K562 (cell line): ENCODE measurements at regions not wholly inside any gene's neighbourhood (a gene's known extent, or its start where the extent isn't known, plus 50 kb on each side); places are given as distances from the start of the nearest gene placed in this dataset.
"Not testable (repeated sequence)": the region's sequence is repeated elsewhere in the genome, so short reads cannot be mapped to it uniquely, and the experiment has no call there.

Experiments
- ATAC-seq: fragments of 200-7000 bp; cut with Tn5 transposase; 3 replicates; pipeline ENCODE4 v1.9.1; 2020; ENCODE audit warnings: moderate library complexity
- BruUV-seq: library from RNA; stranded (reverse); fragments of 400-500 nt; replicated peaks from 2 replicates; lab custom pipeline; 2021; lab: Mats Ljungman, UMichigan
- CTCF ChIA-PET: fragments of 300-600 bp; formaldehyde crosslinking; extraction: SDS; loops from one replicate; lab custom pipeline; 2021; ENCODE audit warnings: low intra/inter-chr PET ratio; lab: Yijun Ruan, JAX
- POLR2A ChIA-PET: fragments of 300-600, 350-650 bp; sonication (Branson Sonifier 250); formaldehyde crosslinking; extraction: SDS; loops from one replicate; lab custom pipeline; 2021; ENCODE audit warnings: antibody characterized with exemption, inconsistent platforms; lab: Yijun Ruan, JAX
- DNase-seq, 4 experiments: peaks; one replicate each; pipeline versions ENCODE4 v3.0.0 to v3.0.0-alpha.2; 2011 to 2018; ENCODE audit warnings: low spot score in 3 of 4, mixed read lengths in 3 of 4; ENCODE audit errors: extremely low read depth in 1 of 4
- FAIRE-seq: peaks from 2 replicates; lab custom pipeline; 2011; peaks lifted over from hg19 to GRCh38; lab: Jason Lieb, UNC
- H2AFZ ChIP-seq: 2 replicates; pipeline ENCODE4 v1.6.0; 2011; ENCODE audit warnings: low read depth, low read length, control low read depth, inconsistent platforms
- H3K27ac ChIP-seq: fragments of 200-600 bp; 3 replicates; pipeline ENCODE4 v1.8.0; 2011; ENCODE audit warnings: low read depth, mild to moderate bottlenecking, control low read depth, inconsistent platforms, low read length, moderate library complexity, mixed read lengths; ENCODE audit errors: extremely low read depth
- H3K27me3 ChIP-seq, 2 experiments: fragments of 300-600 bp in 1 of 2; 2 replicates in 1 of 2; 3 replicates in 1 of 2; pipeline versions ENCODE4 v1.6.0 to v1.8.0; 2011; ENCODE audit warnings: inconsistent platforms in 2 of 2, low read length in 2 of 2, mild to moderate bottlenecking in 1 of 2, mixed read lengths in 1 of 2, moderate library complexity in 1 of 2; ENCODE audit not compliant: control insufficient read depth in 2 of 2, insufficient read depth in 2 of 2
- H3K36me3 ChIP-seq: fragments of 300-600 bp; 3 replicates; pipeline ENCODE4 v1.8.0; 2011; ENCODE audit warnings: mild to moderate bottlenecking, low read length, inconsistent platforms; ENCODE audit not compliant: control insufficient read depth, insufficient read depth
- H3K4me1 ChIP-seq, 2 experiments: fragments of 200-600 bp in 1 of 2; replicated peaks in 1 of 2; 2 replicates in 1 of 2; 3 replicates in 1 of 2; pipeline versions ENCODE4 v1.5.1 to v1.8.0; 2011; ENCODE audit warnings: inconsistent platforms in 2 of 2, low read length in 2 of 2, mild to moderate bottlenecking in 1 of 2, mixed read lengths in 1 of 2, moderate library complexity in 1 of 2; ENCODE audit not compliant: control insufficient read depth in 2 of 2, insufficient read depth in 2 of 2
- H3K4me2 ChIP-seq: 2 replicates; pipeline ENCODE4 v1.6.1; 2011; ENCODE audit warnings: low read length, control low read depth, inconsistent platforms, mixed read lengths; ENCODE audit not compliant: insufficient read depth
- H3K4me3 ChIP-seq: fragments of 200-600 bp; sonication (generic), shearing (Covaris generic); 2 replicates; pipeline ENCODE4 v1.5.1; 2016; ENCODE audit warnings: control low read depth, inconsistent platforms
- H3K79me2 ChIP-seq: fragments of 200-600 bp; 3 replicates; pipeline ENCODE4 v1.8.0; 2011; ENCODE audit warnings: low read length, inconsistent platforms; ENCODE audit not compliant: control insufficient read depth, insufficient read depth
- H3K9ac ChIP-seq, 2 experiments: 2 replicates each; pipeline versions ENCODE4 v1.6.0 to v1.6.1; 2011; ENCODE audit warnings: low read depth in 2 of 2, low read length in 2 of 2, control low read depth in 1 of 2, inconsistent platforms in 1 of 2, mild to moderate bottlenecking in 1 of 2, mixed read lengths in 1 of 2; ENCODE audit not compliant: insufficient read depth in 1 of 2
- H3K9me1 ChIP-seq: one replicate; pipeline ENCODE4 v1.6.0; 2011; ENCODE audit warnings: inconsistent platforms, mild to moderate bottlenecking, low read length, moderate library complexity; ENCODE audit not compliant: control insufficient read depth, insufficient read depth
- H3K9me3 ChIP-seq: replicated peaks from 2 replicates; pipeline ENCODE4 v1.5.1; 2011; ENCODE audit warnings: low read depth, low read length, inconsistent platforms; ENCODE audit not compliant: control insufficient read depth, insufficient read depth
- H4K20me1 ChIP-seq: replicated peaks from 2 replicates; pipeline ENCODE4 v1.6.1; 2011; ENCODE audit warnings: low read length, inconsistent platforms, mixed read lengths; ENCODE audit not compliant: control insufficient read depth, insufficient read depth
- WGBS: fragments of 100-300 bp; shearing (Covaris generic); methylation state at CpG from one replicate; pipeline ENCODE4 v1.1.6; 2016; ENCODE audit warnings: low coverage, mixed read lengths; ENCODE audit not compliant: insufficient coverage; ENCODE audit errors: missing lambda C conversion rate; 5-methylcytosine and 5-hydroxymethylcytosine counted together
- in situ Hi-C: fragments of 300-500 bp; cut with MboI; formaldehyde crosslinking; loops from 4 replicates; pipeline ENCODE4 v1.15.0; 2018; ENCODE audit warnings: inconsistent platforms, mixed read lengths
- intact Hi-C: fragments of 100-400 bp; cut with micrococcal nuclease; formaldehyde crosslinking; loops from 2 replicates; pipeline ENCODE4 v1.14.2; 2022

DNA sequence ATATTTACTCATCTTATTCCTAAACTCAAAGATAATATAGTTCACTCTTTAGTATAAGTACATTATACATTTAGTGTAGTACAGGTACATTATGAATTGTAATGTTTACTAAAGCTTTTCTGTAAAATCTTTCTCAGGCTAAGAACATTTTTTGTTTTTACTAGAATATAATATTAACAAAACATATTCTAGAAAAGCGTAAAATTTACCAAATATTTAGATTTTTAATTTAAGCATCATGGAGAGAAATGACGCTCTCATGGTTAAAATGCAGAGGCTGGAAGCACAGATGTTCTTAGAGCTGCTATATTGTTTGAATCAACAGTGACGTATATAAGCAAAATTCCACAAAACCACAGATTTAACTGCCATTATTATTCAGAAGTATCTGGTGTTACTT is 54.7 kb upstream of the NBPF15 start:
- H3K4me2 ChIP-seq, ATAC-seq, in situ Hi-C loops, H3K9me1 ChIP-seq, FAIRE-seq, DNase-seq, H2AFZ ChIP-seq, H4K20me1 ChIP-seq, H3K4me3 ChIP-seq, H3K36me3 ChIP-seq, H3K27ac ChIP-seq, H3K9me3 ChIP-seq, CTCF ChIA-PET, BruUV-seq, H3K9ac ChIP-seq, H3K79me2 ChIP-seq, POLR2A ChIA-PET, intact Hi-C loops, H3K27me3 ChIP-seq, H3K4me1 ChIP-seq: not testable (repeated sequence)
- 86% methylated on average over 1 of the region's 3 CpGs for WGBS

DNA sequence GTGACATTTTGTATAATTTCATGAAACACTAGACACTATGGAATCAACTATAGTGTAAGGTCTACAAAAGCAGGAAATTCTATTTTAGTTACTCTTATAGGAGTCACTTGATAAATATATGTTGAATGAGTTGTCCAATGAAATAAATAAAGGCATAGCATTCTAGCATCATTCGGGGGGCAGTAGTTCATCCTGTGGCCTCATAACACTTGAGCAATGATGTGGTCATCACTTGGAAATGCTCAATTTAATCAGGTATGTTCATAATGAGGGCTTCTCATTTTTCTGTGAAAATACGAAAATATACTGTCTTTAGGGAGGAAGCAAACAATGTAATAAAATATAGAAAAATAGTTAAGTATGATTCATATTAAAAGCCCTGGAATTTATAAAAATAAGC is 55.4 kb upstream of the NBPF15 start:
- POLR2A ChIA-PET, H3K4me1 ChIP-seq: not testable (repeated sequence)

DNA sequence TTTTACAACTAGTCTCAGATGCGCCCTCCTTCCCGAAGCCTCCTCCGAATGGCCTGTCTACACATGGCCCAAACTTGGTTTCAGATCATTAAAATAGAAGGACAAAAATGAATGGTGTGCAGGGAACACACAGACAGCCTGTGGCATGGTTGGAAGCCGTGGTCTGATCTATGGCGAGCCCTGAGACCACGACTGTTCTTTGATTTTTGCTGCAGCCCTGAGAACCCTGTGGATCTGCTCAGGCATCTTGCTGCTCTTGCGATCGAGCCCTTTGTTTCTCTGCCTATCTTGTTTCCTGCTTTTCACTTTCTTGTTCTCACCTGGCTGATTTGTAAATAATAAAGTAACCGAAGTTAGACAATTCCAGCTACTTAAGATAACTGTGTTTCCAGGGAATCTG is 57.0 kb upstream of the NBPF15 start:
- H3K9me3 ChIP-seq, H3K9me1 ChIP-seq, H3K4me3 ChIP-seq, H3K4me1 ChIP-seq, CTCF ChIA-PET, H3K4me2 ChIP-seq, FAIRE-seq, ATAC-seq, DNase-seq, in situ Hi-C loops, H3K27me3 ChIP-seq, H4K20me1 ChIP-seq, POLR2A ChIA-PET, H3K36me3 ChIP-seq, intact Hi-C loops, H3K9ac ChIP-seq, H2AFZ ChIP-seq, H3K27ac ChIP-seq, H3K79me2 ChIP-seq, BruUV-seq: not testable (repeated sequence)
- WGBS, result 30% methylated on average over 2 of the region's 9 CpGs

More for the DNA sequence above, 55.4 kb upstream of the NBPF15 start:
- H3K9me3 ChIP-seq, DNase-seq, H3K36me3 ChIP-seq, ATAC-seq, intact Hi-C loops, H3K4me3 ChIP-seq, H2AFZ ChIP-seq, H3K27me3 ChIP-seq, H3K4me2 ChIP-seq, H3K27ac ChIP-seq, H3K9me1 ChIP-seq, BruUV-seq, CTCF ChIA-PET, H3K79me2 ChIP-seq, H4K20me1 ChIP-seq, in situ Hi-C loops, FAIRE-seq, H3K9ac ChIP-seq: not testable (repeated sequence)
- WGBS, result 38% methylated on average over 2 of the region's 2 CpGs

DNA sequence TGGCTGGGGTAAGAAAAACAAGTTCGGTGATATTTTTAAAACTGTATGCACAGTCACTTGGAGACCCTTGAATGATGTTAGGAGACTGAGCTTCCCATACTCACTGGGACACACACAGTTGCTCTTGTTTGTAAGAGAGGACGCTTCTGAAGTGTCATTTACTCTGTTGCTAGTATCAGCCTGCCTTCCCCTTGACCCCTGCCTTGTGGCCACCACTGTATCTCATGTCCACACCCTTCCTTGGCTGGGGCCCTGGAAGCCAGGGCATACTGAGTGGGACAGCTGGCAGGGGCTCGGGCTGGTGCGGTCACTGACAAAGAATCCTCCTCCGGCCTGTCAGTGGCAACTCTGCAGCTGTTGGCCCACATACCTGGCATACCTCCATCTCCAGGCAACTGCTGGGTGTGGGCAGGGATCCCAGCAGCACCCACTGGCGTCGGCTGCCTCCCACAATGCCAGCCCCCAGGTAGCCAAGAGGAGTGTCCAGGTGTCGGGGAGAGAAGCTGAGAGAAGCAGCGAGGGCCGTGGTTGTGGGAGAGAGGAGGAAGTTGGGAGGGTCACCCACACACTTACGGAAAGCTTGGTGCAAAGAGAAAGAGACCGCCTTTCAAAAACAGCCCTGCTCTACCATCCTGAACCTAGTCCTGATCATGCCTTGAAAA is 58.2 kb upstream of the NBPF15 start:
- H3K9me3 ChIP-seq, H3K27me3 ChIP-seq, H3K9me1 ChIP-seq, H3K4me3 ChIP-seq, DNase-seq, H3K79me2 ChIP-seq, BruUV-seq, ATAC-seq, H3K9ac ChIP-seq, POLR2A ChIA-PET, in situ Hi-C loops, H3K36me3 ChIP-seq, H4K20me1 ChIP-seq, FAIRE-seq, CTCF ChIA-PET, H3K4me1 ChIP-seq, H3K4me2 ChIP-seq, intact Hi-C loops, H3K27ac ChIP-seq: not testable (repeated sequence)
- WGBS, result 29% methylated on average over 5 of the region's 12 CpGs
- peak overlapping the region; percentile 16; the same call in 1 of the 2 replicates for H2AFZ ChIP-seq
